Fibroblast of gingiva (primary cell): ENCODE measurements at regions not wholly inside any gene's neighbourhood (a gene's known extent, or its start where the extent isn't known, plus 50 kb on each side); places are given as distances from the start of the nearest gene placed in this dataset.

Source experiments
- DNase-seq: peaks from one replicate; pipeline ENCODE4 v3.0.0-alpha.2; 2011; ENCODE audit warnings: low read depth

DNA sequence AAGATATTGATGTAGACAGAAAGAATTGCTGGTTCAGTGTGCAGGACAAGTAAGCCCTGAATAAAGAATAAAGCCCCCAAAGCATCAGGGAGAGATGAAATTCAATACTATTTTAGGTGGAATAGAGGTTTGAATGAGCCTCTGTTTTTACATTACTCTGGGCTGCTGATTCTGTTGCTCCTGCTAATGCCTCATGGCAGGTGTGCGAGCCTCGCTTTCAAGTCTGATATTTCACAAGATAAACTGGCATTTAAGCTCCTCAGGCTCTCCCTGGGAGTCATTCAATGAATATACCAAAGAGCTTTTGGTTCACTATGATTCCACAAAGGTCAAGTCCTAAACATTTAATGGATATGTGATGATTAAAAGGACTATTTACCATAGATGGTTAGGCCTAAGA lies 601.0 kb upstream of the SLC39A10 start:
- DNase-seq: no peak

DNA sequence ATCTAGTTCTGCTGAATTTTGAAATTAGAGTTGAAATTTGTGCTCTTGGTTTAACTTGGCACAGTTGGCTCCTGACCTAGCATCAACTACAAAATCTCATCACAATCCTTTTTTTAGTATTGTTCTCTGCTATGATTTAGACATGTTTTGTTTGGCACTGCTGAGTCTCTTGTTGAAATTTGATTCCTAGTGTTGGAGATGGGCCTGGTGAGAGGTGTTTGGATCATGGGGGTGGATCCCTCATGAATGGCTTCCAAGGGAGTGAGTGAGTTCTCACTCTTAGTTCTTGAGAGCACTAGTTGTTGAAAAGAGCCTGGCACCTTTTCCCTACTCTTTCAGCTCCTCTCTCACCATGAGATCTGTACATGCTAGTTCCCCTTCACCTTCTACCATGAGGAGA lies 605.6 kb upstream of the SLC39A10 start:
- peak; percentile 54 for DNase-seq

DNA sequence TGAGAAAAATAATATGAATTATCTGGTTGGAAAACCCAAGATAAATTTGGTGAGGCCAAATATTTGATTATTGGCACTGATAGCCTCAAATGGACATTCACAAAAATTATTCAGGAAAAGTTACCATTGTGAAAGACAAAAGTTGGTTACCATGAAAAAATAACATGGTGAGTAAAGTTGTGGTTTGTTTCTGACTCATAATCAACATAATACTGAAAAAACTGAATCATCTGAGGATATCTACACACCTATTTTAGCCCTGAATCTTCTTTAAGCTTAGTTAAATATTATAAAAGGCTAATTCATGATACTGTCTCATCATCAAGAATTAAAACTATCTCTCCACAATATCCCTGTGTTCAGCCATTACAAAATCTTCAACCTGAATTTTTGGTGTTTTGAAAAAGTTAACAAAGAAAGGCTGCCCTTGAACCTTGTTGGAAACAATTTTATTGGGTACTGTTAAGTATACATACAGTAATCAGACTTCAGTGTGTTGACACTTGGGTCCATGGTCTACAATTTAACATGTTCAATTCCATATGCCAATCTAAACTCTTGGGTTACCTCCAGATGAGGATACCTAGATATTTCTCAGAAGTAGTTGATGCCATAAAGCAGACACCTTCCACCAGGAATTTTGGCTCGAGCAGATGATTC lies 607.5 kb upstream of the SLC39A10 start:
- no peak for DNase-seq

DNA sequence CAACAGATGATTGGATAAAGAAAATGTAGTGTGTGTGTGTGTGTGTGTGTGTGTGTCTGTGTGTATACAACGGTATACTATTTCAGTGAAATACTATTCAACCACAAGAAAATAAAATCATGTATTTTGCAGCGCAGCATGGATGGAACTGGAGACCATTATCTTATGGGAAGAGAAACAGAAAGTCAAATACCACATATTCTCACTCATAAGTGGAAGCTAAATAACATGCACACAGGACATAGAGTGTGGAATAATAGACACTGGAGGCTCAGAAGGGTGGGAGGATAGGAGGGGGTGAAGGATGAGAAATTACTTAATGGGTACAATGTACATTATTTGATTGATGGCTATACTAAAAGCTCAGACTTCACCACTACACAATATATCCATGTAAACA lies 609.1 kb upstream of the SLC39A10 start:
- no peak for DNase-seq

DNA sequence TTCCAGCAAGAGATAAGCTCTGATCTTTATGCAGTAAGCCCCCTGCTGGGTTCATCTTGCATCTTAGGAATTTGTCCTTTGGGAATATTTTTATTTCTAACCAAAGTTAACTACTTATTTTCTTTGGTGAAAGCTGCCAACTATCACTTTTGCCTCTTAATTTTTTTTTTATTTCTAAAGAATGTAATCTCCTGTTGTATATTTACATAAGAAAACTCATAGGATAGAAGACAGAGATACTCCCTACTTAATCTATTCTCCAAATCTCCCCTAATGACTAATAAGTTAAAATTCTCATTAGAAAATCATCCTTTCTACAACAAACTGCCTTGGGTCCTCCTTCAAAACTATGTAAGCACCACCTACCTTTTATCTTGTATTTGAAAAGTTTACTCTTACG lies 612.2 kb upstream of the SLC39A10 start:
- no peak for DNase-seq

DNA sequence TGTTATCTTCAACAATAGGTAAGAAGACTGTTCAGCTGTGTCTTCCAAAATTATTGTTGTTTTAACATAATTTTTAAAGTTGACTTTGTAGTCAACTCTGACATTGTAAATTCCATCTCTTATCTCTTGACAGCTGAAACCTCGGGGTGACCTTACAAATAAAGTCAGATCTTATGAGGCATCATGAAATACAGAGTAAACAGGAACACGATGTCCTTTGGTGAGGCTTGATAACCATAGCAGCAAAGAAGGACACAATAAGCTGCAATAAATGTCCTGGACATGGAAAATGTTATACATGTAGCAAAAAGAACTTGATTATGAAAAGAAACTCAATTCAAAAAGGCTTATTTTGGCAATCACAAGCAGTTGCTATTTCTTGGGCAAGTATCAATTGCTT lies 618.9 kb upstream of the SLC39A10 start:
- peak; percentile 40 for DNase-seq

DNA sequence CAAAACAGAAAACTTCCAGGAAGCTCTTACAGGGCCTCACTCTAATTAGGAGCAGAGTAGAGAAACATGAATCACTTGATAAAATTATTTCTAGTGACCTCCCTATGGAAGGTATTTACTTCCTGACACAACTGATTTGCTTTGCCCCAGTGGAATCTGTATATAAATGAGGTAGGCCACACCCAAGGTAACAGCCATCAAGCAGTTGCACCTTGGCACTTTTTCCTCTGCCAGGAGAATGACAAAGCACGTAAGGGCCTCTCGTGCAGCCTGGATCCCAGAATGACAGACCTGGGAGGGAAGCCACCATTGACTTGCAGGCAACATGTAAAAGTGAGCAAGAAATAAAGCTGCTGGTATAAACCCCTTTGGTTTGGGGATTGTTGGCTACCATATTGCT lies 620.0 kb upstream of the SLC39A10 start:
- DNase-seq: no peak

DNA sequence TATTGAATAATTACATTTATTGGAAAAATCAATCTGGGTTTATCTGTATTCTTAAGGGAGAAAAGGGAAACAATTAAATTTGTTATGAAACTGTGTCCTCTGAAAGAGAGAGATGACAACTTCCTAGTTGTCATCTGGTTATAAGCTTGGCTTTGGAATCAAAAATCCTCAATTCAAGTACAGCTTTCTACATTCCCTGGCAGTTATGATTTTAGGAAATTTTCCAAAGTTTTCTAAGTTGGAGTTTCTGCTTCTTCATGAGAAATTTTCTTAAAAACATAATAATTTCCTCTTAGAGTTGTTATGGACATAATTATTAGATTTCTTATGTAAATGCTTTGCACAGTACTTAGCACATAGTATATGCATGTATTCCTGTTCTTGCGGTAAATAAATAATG lies 625.6 kb upstream of the SLC39A10 start:
- DNase-seq: no peak

DNA sequence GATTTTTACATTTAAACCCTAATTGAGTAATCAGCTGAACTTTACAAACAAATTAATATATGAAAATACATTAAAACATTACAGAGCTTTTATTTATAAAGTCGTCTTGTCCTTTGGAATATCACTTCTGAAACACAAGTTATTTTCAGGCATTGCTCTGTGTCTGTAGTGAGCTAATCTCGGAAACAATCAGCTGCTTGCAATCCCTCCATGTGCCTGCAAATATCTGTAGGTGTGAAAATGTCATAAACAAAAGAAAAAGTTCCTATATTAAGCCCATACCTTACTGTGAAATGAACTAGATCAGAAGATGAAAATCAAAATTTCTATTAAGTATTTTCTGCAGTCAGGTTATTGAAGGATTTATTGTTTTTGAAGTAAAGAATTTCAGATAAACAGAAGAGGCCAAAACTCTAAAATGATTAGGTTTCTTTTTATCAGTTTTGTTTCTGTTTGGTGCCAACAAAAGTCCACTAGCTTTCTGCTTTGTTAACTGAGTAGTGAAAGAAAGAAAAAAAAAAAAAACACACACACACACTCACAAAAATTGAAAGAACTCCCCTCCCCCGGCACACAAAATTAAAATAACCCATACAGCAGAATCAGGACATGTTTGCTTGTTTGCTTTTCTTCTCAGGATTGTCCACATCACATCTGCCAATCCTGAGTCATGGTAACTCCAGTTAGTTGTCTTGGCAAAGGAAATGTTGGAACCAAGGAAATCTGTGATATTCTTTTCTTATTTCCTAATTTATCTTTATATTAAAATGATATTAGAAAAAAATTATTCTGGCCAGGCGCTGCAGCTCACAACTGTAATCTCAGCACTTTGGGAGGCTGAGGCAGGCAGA lies 627.0 kb upstream of the SLC39A10 start:
- peak; percentile 13 for DNase-seq

DNA sequence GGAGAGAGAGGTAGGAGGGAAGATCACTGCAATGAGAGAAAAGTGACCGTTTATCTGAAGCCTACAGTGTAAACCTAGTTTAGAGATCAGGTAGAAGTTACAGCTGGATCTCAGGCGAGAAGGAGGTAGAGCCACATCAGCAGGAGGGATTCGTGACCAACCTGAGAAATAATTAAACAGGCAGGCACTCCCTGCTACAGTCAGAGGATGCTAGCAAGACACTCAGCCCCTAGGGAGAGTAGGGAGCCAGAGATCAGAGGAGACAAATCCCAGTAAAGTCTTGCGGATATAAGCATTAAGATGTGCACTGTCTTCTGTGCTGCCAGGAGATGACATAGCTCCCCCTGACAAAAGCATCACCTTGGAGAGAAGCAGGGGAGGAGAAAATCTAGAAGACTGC lies 629.1 kb upstream of the SLC39A10 start:
- no peak for DNase-seq

DNA sequence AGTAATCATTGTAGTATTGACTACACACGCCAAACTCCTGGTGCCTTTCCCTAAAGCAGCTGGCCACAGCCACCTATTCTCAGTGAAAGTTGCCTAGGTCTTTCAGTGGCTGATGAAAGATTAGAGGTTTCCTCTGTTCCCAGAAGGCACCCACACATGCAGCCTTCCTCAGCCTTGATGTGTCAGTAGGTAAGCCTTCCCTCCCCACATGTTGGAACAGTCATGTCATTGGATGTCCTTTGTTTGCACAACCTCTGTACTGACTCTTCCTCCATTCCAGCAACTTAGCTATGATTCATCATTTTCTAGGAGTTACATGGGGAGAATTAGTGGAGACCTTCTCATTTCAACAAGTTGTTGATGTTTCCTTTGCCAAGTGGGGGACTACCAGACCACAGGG lies 630.8 kb upstream of the SLC39A10 start:
- DNase-seq: peak; percentile 56

DNA sequence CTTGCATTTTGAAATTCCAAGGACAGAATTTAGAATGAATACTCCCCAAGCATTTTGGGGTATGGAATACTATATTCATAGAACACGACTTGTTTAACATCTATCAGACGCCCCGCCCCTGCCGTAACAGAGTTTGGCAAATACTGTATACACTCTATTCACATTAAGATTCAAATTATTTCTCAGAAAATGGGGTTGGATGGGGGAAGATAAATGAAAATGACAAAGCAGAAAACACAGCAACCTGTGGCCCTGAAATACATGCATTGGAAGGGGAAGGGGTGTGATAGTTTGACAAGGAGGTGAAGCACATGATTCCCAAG lies 634.6 kb upstream of the SLC39A10 start:
- no peak for DNase-seq

DNA sequence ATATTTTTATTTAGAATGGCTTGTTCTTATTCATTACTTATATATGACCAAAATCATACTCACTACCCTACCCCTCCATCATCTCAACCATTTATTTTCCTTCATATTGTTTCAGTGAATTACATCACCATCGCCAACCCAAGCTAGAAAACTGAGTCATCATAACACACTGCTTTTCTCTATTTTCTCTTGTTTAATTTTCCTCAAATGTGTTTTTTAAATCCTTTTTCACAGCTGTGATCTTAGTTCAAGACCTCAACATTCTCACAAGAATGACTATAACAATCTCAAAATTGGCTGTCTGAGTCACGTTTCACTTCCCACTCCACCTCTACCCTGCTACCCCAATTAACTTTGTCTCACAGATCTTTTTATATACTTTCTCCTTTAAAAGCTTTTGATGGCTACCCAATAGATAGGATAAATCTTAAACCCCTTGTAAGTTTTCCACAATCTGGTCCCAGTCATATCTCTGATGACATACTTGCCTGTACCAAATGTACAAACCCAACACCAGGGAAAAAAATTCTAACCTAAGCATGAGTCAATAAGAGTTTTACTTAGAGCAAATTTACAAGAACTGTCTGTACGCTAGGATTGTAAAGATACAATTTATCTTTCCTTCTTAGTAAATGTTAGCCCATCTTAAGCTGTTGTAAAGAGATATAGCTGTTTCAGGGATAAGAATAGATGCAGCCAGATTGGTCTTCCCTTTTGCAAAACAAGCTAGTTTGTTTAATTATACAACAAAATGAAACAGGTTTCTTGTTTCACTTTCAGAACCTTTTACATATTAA lies 635.1 kb upstream of the SLC39A10 start:
- DNase-seq: no peak

DNA sequence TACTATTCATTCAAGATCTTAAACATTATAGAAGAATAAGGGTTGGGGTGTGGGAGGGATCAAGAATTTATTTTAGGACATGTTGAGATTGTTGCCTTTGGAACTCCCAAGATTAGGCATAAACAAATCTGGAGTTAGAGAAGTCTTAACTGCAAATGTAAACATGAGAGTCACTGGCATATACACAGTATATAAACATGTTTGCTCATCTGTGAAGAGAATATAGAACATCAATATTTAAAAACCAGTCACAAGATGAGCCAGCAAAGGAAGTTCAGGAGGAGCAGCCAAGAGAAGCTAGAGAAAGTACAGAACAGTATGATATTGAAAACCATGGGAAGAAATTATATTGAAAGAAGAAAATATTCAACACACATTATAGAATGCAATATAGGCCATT lies 638.6 kb upstream of the SLC39A10 start:
- DNase-seq: no peak

DNA sequence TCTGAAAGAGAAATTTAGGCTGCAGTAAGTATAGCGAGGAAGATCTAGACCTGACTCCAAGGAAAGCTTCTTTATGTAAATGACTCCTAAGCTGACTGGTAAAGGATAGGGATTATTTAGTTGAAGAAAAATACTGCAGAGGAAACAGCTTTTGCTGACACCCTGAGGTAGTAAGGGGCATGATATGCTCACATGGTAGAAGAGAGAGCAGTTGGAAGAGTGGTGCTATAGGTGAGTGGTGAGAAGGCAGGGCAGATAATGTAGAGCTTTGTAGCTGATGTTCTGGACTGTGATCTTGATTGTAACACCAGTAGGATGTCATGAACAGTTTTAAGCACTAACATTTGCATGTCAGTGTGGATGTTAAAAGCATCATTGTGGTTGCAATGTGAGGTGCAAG lies 639.1 kb upstream of the SLC39A10 start:
- DNase-seq: no peak

DNA sequence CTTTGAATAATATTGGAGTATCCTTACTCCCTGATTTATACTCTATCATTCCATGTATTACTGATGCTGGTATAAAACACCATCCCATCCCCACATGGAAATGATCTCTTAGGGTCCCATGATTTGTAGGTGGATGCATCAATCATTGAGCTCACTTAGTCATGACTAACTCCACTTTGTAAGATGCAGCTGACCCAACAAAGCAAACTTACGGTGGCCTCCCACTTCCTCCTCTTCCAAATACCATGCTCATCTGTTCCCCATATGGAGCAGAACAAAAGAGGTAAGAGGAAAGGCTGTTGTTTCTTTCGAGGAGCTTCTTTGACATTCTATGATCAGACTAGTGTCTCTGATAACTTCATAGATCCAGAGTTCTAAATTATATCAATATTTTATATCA lies 640.2 kb upstream of the SLC39A10 start:
- no peak for DNase-seq

DNA sequence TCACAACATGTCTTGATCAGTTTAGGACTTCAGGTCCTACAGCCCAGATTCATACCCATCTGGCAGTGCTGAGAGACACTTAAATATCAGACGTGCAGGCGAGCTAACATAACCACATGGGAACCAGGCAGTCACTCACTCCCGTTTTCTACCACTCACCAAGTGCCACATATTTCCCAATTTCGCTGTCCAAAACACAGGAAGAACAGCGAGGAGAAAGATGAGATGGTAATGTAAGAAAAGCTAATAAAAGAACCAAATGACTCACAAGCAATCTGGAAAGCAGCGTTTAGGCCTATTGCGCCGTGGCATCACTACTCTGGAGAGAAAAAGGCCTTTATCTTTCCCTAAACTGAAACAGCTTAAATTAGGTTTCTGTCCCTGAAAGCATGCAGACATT lies 647.8 kb upstream of the SLC39A10 start:
- DNase-seq: peak; percentile 75

DNA sequence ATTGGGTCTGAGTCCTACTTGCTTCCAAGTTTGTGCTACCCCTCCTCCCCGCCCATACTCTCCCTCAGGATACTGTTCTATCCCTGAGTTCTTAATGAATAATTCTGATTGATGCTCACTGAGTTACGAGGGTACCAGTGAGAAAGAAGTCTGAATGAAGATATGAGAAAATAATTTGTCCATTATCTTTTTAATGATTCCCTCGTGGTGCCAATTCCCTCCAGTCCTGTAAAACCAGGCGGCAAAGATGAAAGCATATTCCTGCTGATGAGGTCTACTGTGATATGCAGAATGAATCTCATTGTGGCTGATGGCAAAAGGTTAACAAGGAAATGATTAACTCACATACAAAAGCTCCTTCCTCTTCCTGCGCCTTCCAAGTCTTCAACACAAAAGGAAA lies 650.2 kb upstream of the SLC39A10 start:
- DNase-seq: no peak

DNA sequence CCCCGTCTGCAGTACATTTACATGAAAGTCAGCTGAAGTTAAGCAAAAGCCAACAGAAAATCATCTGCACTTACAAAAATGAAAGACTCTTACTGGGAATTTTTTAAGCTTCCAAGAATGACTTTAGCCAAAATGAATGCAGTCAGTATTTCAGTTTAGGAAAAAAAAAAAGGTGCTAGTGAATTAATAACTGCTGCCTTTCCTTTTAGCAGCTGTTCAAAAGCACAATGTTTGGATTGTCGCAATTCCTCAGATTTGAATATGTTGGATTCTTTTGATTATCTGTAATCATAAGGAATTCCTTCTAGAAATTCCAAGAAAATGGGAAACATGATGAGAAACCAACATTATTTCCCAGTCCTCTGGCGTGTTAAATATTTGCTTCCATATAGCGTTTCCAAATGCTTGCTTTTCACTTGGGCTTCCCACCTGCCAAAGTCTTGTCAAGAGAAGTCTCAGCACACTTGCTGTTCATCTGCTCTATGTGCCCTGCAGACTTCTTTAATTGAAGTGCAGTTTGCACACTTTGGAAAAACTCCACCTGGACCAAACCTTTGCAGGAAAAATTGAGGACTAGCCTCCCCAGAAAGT lies 653.0 kb upstream of the SLC39A10 start:
- no peak for DNase-seq

DNA sequence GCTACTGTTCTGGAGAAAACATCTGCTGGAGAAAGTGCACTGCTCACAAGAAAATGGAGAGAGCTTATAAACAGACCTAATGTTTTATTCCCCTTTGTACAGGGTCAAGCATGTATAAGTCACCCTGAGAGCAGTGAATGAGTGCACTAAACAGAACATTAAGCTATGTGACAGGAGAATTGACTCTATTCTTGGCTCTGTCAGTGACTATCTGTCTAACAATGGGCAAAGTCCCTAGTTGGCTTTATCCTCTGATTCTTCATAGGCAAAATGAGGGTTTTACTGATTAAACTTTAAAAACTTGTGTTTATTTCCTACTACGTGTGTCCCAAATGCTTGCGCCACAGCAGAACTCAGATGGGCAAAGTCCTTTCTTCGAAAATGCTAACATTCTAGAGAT lies 655.1 kb upstream of the SLC39A10 start:
- DNase-seq: no peak

DNA sequence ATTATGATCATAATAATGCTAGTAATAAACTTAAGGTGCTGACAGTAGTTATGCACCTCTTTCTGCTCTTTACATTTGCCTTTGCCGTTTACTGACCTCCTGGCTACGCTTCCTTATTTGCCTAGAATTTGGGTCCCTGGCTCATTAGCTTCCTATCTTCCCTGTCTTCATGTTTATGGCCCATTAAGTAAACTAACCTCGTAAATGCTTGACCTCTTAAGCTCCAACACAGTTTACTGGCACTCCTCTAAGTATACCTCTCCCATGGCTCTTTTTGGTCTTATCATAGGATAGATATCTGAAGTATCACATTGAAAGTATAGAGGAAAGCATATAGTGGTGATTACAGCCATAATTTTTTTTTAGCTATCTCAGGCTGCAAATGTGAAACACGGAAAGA lies 657.3 kb upstream of the SLC39A10 start:
- no peak for DNase-seq

DNA sequence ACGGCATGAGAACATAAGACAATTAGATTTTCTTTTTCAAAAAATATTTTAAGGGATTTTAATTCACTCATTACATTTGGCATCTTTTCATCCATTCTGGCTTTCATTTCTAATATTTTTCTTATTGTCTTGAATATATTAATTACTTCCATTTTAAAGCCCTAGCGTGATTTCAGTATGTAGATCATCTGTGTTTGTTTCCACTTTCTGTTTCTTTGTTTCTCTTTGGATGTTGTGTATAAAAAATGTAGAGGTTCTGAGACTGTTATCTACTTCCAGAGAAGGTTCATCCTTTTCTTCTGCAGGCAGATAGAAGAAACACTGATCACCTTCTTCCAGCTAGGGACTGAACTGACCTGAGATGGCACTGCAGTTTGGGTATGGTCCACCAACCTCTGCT lies 664.4 kb upstream of the SLC39A10 start:
- no peak for DNase-seq

DNA sequence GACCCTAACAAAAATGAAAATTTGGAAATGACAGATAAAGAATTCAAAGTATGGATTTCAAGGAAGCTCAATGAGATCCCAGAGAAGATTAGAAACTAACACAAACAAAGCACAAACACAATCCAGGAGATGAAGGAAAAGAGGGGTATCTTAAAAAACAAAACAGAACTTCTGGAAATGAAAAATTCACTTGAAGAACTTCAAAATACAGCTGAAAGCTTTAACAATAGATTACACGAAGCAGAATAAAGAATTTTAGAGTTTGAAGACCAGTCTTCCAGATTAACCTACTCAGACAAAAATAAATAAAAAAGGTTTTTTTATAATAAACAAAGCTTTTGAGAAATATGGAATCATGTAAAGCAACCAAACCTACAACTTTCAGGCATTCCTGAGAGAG lies 671.8 kb upstream of the SLC39A10 start:
- no peak for DNase-seq
